MM.1S (cell line): ENCODE measurements at regions not wholly inside any gene's neighbourhood (a gene's known extent, or its start where the extent isn't known, plus 50 kb on each side); places are given as distances from the start of the nearest gene placed in this dataset.

Experiments
- DNase-seq: peaks from one replicate; pipeline ENCODE4 v3.0.0-alpha.2; 2015
- H2AFZ ChIP-seq: fragments of 300-600 bp; sonication (generic); 2 replicates; pipeline ENCODE4 v1.6.0; 2016; ENCODE audit warnings: antibody characterized with exemption, low read length
- H3F3A ChIP-seq: fragments of 300-600 bp; sonication (generic); 2 replicates; pipeline ENCODE4 v1.6.1; 2016; ENCODE audit warnings: mild to moderate bottlenecking, antibody characterized with exemption, low read length, moderate library complexity, mixed read lengths; ENCODE audit not compliant: insufficient read depth
- H3K27ac ChIP-seq: fragments of 300-600 bp; sonication (generic); 2 replicates; pipeline ENCODE4 v1.5.1; 2016; ENCODE audit warnings: mild to moderate bottlenecking, low read length
- H3K27me3 ChIP-seq: fragments of 300-600 bp; sonication (generic); replicated peaks from 2 replicates; pipeline ENCODE4 v1.6.0; 2016; ENCODE audit warnings: low read length; ENCODE audit not compliant: insufficient read depth
- H3K36me3 ChIP-seq: fragments of 300-600 bp; sonication (generic); replicated peaks from 2 replicates; pipeline ENCODE4 v1.6.1; 2016; ENCODE audit warnings: mild to moderate bottlenecking, low read length, mixed read lengths; ENCODE audit not compliant: insufficient read depth
- H3K4me1 ChIP-seq: fragments of 300-600 bp; sonication (generic); 2 replicates; pipeline ENCODE4 v1.6.1; 2016; ENCODE audit warnings: low read length, mixed read lengths
- H3K4me2 ChIP-seq: fragments of 300-600 bp; sonication (generic); 2 replicates; pipeline ENCODE4 v1.6.0; 2016; ENCODE audit warnings: low read depth, low read length
- H3K4me3 ChIP-seq: fragments of 300-600 bp; sonication (generic); 2 replicates; pipeline ENCODE4 v1.5.1; 2016; ENCODE audit warnings: low read length, mixed read lengths
- H3K79me2 ChIP-seq: fragments of 300-600 bp; sonication (generic); 2 replicates; pipeline ENCODE4 v1.6.1; 2016; ENCODE audit warnings: mixed run types, low read length, mixed read lengths
- H3K9ac ChIP-seq: fragments of 300-600 bp; sonication (generic); 2 replicates; pipeline ENCODE4 v1.6.1; 2016; ENCODE audit warnings: low read length, mixed read lengths
- H3K9me2 ChIP-seq: fragments of 300-600 bp; sonication (generic); replicated peaks from 2 replicates; pipeline ENCODE4 v1.6.1; 2016; ENCODE audit warnings: mild to moderate bottlenecking, low read length, mixed read lengths; ENCODE audit not compliant: insufficient read depth
- H3K9me3 ChIP-seq: fragments of 300-600 bp; sonication (generic); replicated peaks from 2 replicates; pipeline ENCODE4 v1.6.1; 2016; ENCODE audit warnings: mild to moderate bottlenecking, low read length, mixed read lengths; ENCODE audit not compliant: insufficient read depth
- H4K20me1 ChIP-seq: fragments of 300-600 bp; sonication (generic); 2 replicates; pipeline ENCODE4 v1.6.1; 2016; ENCODE audit warnings: mild to moderate bottlenecking, low read length, moderate library complexity, mixed read lengths; ENCODE audit not compliant: insufficient read depth
- EZH2 ChIP-seq: fragments of 300-600 bp; sonication (generic); optimal IDR thresholded peaks from 2 replicates; pipeline ENCODE3; 2017; ENCODE audit warnings: low read depth, mild to moderate bottlenecking, antibody characterized with exemption, low read length, mixed read lengths
- EZH2phosphoT487 ChIP-seq: fragments of 300-600 bp; sonication (generic); IDR thresholded peaks from 2 replicates; pipeline ENCODE4 v1.6.1; 2018; ENCODE audit warnings: antibody characterized with exemption, low read length
- TF ChIP-seq, protein P1 (sequence below): fragments of 300-600 bp; sonication (generic); IDR thresholded peaks from 2 replicates; pipeline ENCODE4 v1.5.1; 2016; ENCODE audit warnings: antibody characterized with exemption, low read length, mixed read lengths

DNA sequence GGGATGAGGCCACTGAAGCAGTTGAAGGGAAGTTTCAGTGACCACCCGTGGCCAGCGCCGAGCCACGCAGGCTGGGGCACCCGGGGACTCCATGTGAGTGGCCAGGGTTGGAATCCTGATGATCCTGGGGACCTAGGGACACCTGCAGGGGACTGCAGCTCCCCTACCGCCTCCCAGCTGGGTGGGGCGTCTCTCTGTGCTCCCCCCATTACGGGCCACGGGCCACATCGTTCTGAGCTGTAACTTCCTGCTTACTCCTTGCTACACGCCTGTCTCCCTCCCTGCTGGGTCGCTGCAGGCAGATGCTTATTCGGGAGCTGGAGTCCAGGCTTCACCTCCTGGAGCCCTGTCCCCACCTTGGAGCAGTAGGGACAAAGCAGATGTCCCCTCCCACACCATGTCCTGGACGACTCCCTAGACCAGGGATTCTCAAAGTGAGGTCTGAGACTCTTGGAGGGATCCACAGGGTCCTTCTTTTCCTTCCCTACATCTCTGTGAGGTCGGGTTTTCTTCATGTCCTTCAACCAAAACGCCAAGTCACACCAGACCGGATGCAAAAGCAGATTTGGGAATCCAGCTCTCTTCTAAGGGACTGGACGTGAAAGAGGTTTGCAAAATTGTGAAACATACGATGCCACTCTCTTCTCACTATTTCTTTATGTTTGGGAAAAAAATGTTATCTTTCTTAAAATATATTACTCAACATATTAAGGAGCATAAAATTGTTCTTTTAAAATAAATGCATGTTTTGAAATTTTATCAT lies 85.9 kb upstream of the NCOR2 start:
- Histone ChIP-seq H3K27ac (no peak overlapping the region), H3K9ac (no peak overlapping the region), H2AFZ (no peak overlapping the region), H3K9me3 (no peaks in the 10 kb centered on the region), H3F3A (no peaks in the 10 kb centered on the region), H3K79me2 (no peaks in the 10 kb centered on the region), H3K36me3 (no peaks in the 10 kb centered on the region), H3K9me2 (no peaks in the 10 kb centered on the region), H3K4me2 (no peak overlapping the region), H3K27me3 (no peaks in the 10 kb centered on the region), H4K20me1 (no peaks in the 10 kb centered on the region), H3K4me1 (no peaks in the 10 kb centered on the region), H3K4me3 (no peak overlapping the region)
- DNase-seq: no peak
- TF ChIP-seq EZH2phosphoT487 (no peak), EZH2 (no peak)
- TF ChIP-seq, protein P1, sequence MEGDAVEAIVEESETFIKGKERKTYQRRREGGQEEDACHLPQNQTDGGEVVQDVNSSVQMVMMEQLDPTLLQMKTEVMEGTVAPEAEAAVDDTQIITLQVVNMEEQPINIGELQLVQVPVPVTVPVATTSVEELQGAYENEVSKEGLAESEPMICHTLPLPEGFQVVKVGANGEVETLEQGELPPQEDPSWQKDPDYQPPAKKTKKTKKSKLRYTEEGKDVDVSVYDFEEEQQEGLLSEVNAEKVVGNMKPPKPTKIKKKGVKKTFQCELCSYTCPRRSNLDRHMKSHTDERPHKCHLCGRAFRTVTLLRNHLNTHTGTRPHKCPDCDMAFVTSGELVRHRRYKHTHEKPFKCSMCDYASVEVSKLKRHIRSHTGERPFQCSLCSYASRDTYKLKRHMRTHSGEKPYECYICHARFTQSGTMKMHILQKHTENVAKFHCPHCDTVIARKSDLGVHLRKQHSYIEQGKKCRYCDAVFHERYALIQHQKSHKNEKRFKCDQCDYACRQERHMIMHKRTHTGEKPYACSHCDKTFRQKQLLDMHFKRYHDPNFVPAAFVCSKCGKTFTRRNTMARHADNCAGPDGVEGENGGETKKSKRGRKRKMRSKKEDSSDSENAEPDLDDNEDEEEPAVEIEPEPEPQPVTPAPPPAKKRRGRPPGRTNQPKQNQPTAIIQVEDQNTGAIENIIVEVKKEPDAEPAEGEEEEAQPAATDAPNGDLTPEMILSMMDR: no peak

DNA sequence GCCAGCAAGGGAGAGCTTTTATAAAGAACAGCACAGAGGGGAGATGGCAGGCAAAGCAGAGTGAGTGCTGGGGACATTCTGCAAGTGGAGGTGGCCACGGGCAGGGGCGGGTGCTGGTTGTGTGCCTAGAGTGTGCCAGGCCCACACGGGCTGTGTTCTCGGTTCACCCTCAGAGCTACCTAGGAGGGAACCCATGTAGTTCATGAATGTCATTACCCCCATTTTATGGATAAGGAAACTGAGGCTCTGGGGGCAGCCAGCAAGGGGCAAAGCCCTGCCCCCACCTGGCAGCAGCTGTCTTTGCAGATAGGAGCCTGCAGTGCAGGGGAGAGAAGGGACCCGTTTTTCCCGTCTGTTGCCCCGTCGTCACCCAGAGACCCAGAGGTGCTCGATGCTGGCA lies 85.2 kb upstream of the NCOR2 start:
- H3K4me3 ChIP-seq: no peak overlapping the region
- H3K27ac ChIP-seq: no peak overlapping the region
- H3K79me2 ChIP-seq: no peaks in the 10 kb centered on the region
- no peaks in the 10 kb centered on the region for H3K36me3 ChIP-seq
- no peak overlapping the region for H2AFZ ChIP-seq
- H3K9ac ChIP-seq: no peak overlapping the region
- no peaks in the 10 kb centered on the region for H3K27me3 ChIP-seq
- H4K20me1 ChIP-seq: no peaks in the 10 kb centered on the region
- H3K9me2 ChIP-seq: no peaks in the 10 kb centered on the region
- no peaks in the 10 kb centered on the region for H3K9me3 ChIP-seq
- TF ChIP-seq EZH2phosphoT487: no peak
- TF ChIP-seq, protein P1: no peak
- TF ChIP-seq EZH2: no peak
- no peak overlapping the region for H3K4me2 ChIP-seq
- DNase-seq: no peak
- no peaks in the 10 kb centered on the region for H3F3A ChIP-seq
- no peaks in the 10 kb centered on the region for H3K4me1 ChIP-seq

DNA sequence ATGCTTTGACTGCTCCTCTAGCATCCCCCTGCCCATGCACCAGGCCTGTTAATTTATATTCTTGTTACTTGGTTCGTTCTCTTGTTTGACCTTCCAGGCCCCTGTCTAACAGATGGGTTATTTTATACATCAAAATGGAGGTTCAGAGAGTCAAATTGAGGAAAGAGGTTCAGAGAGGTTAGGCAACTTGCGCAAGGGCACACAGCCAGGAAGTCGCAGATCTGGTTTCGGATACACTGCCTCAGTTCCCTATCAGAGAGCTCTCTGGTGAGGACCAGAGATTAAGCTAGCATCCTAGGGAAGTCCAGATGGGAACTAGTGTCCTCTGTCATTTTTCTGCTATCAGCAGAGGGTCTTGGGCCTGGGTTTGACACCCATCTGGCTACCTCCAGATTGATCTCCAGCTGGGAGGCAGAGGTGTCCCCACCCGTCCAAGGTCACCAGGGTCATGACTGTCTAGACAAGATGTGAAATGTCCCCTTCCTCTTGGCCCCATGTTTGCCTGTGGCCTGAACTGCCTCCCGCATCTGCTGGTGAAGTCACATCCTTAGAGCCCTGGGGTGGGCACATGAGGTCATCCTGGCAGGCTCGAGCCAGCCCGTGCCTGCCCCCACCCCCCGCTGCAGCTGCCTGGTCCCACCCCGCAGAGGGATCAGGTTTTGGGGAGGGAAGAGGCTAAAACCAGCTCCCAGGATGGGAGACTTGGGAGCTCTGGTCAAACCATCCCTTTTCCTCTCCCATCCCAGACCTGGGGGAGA lies 84.3 kb upstream of the NCOR2 start:
- no peak overlapping the region for H3K4me3 ChIP-seq
- H2AFZ ChIP-seq: no peak overlapping the region
- H3K9ac ChIP-seq: no peak overlapping the region
- no peaks in the 10 kb centered on the region for H3K27me3 ChIP-seq
- H3F3A ChIP-seq: no peaks in the 10 kb centered on the region
- no peak overlapping the region for H3K4me2 ChIP-seq
- DNase-seq: no peak
- H3K9me3 ChIP-seq: no peaks in the 10 kb centered on the region
- H3K27ac ChIP-seq: no peak overlapping the region
- no peaks in the 10 kb centered on the region for H3K79me2 ChIP-seq
- H3K36me3 ChIP-seq: no peaks in the 10 kb centered on the region
- TF ChIP-seq EZH2phosphoT487 (no peak), EZH2 (no peak)
- TF ChIP-seq, protein P1: no peak
- no peaks in the 10 kb centered on the region for H4K20me1 ChIP-seq
- no peaks in the 10 kb centered on the region for H3K9me2 ChIP-seq
- H3K4me1 ChIP-seq: no peaks in the 10 kb centered on the region
